ENCODE measurements at regions not wholly inside any gene's neighbourhood (a gene's known extent, or its start where the extent isn't known, plus 50 kb on each side); places are given as distances from the start of the nearest gene placed in this dataset.
"Not testable (repeated sequence)": the region's sequence is repeated elsewhere in the genome, so short reads cannot be mapped to it uniquely, and the experiment has no call there.

- not testable (repeated sequence) for DNase-seq (ENCODE audit: low spot score)
Observed at GRCh38 chr11:29050962-29051361, 942.8 kb downstream of the METTL15 start.

GRCh38 chr11:29040489-29040888 lies 932.3 kb downstream of the METTL15 start:
- no peak for DNase-seq (ENCODE audit: low spot score)

- DNase-seq (ENCODE audit: low spot score), result no peak
Observed at GRCh38 chr11:29032384-29033149, 924.4 kb downstream of the METTL15 start.

- no peak for DNase-seq (ENCODE audit: low spot score)
Observed at GRCh38 chr11:29029452-29029851, 921.3 kb downstream of the METTL15 start.

- no peak for DNase-seq (ENCODE audit: low spot score)
Observed at GRCh38 chr11:29027436-29027835, 919.2 kb downstream of the METTL15 start.

GRCh38 chr11:29026286-29026685 lies 918.1 kb downstream of the METTL15 start:
- DNase-seq (ENCODE audit: low spot score), result no peak

- DNase-seq (ENCODE audit: low spot score), result no peak
Observed at GRCh38 chr11:29025001-29025400, 916.8 kb downstream of the METTL15 start.

- DNase-seq (ENCODE audit: low spot score), result no peak
Observed at GRCh38 chr11:29024386-29024785, 916.2 kb downstream of the METTL15 start.

- no peak for DNase-seq (ENCODE audit: low spot score)
Observed at GRCh38 chr11:29023761-29024160, 915.6 kb downstream of the METTL15 start.

- DNase-seq (ENCODE audit: low spot score), result no peak
Observed at GRCh38 chr11:29022676-29023075, 914.5 kb downstream of the METTL15 start.

- DNase-seq (ENCODE audit: low spot score), result no peak
Observed at GRCh38 chr11:29019960-29020683, 911.9 kb downstream of the METTL15 start.

- DNase-seq (ENCODE audit: low spot score), result no peak
Observed at GRCh38 chr11:29018631-29019030, 910.4 kb downstream of the METTL15 start.

GRCh38 chr11:29017941-29018340 lies 909.8 kb downstream of the METTL15 start:
- no peak for DNase-seq (ENCODE audit: low spot score)

- DNase-seq (ENCODE audit: low spot score), result no peak
Observed at GRCh38 chr11:29012507-29012906, 904.3 kb downstream of the METTL15 start.

GRCh38 chr11:29009426-29009825 lies 901.2 kb downstream of the METTL15 start:
- no peak for DNase-seq (ENCODE audit: low spot score)

- no peak for DNase-seq (ENCODE audit: low spot score)
Observed at GRCh38 chr11:29008481-29008880, 900.3 kb downstream of the METTL15 start.

GRCh38 chr11:29006668-29007067 lies 898.5 kb downstream of the METTL15 start:
- DNase-seq (ENCODE audit: low spot score), result no peak

GRCh38 chr11:29005401-29005980 lies 897.3 kb downstream of the METTL15 start:
- no peak for DNase-seq (ENCODE audit: low spot score)

GRCh38 chr11:29002816-29003215 lies 894.6 kb downstream of the METTL15 start:
- no peak for DNase-seq (ENCODE audit: low spot score)

- no peak for DNase-seq (ENCODE audit: low spot score)
Observed at GRCh38 chr11:28999620-29000019, 891.4 kb downstream of the METTL15 start.

- DNase-seq (ENCODE audit: low spot score), result no peak
Observed at GRCh38 chr11:28992996-28993395, 884.8 kb downstream of the METTL15 start.

GRCh38 chr11:28984231-28984630 lies 876.0 kb downstream of the METTL15 start:
- DNase-seq (ENCODE audit: low spot score), result no peak

GRCh38 chr11:28983780-28984179 lies 875.6 kb downstream of the METTL15 start:
- DNase-seq (ENCODE audit: low spot score), result no peak
